HepG2 (cell line): ENCODE measurements at regions not wholly inside any gene's neighbourhood (a gene's known extent, or its start where the extent isn't known, plus 50 kb on each side); places are given as distances from the start of the nearest gene placed in this dataset.

Experiments
- ATAC-seq: fragments of 200-7000 bp; cut with Tn5 transposase; 3 replicates; pipeline ENCODE4 v1.9.1; 2020; ENCODE audit warnings: mild to moderate bottlenecking, moderate library complexity
- BruUV-seq: library from RNA; stranded (reverse); fragments of 400-500 nt; replicated peaks from 2 replicates; lab custom pipeline; 2021; lab: Mats Ljungman, UMichigan
- CTCF ChIA-PET: fragments of 300-600 bp; formaldehyde crosslinking; extraction: SDS; loops from one replicate; lab custom pipeline; 2021; ENCODE audit warnings: low total read pairs, inconsistent platforms, low intra/inter-chr PET ratio; lab: Yijun Ruan, JAX
- POLR2A ChIA-PET: fragments of 350-600 bp; sonication (Branson Sonifier 250); formaldehyde crosslinking; loops from one replicate; lab custom pipeline; 2020; ENCODE audit warnings: antibody characterized with exemption, inconsistent platforms; lab: Yijun Ruan, JAX
- DNase-seq: peaks from one replicate; pipeline ENCODE4 v3.0.0-alpha.2; 2015; ENCODE audit warnings: low spot score
- FAIRE-seq: peaks from 3 replicates; lab custom pipeline; 2011; peaks lifted over from hg19 to GRCh38; lab: Jason Lieb, UNC
- H2AFZ ChIP-seq: one replicate; pipeline ENCODE4 v1.6.1; 2011; ENCODE audit warnings: low read length, inconsistent platforms
- H3K27ac ChIP-seq: fragments of 300-600 bp; 3 replicates; pipeline ENCODE4 v1.8.0; 2011; ENCODE audit warnings: mixed run types, mild to moderate bottlenecking, mixed read lengths, low read length, inconsistent platforms; ENCODE audit not compliant: insufficient read depth; ENCODE audit errors: extremely low read length
- H3K27me3 ChIP-seq, 2 experiments: fragments of 200-600 bp in 1 of 2; 2 replicates in 1 of 2; 3 replicates in 1 of 2; pipeline versions ENCODE4 v1.6.0 to v1.8.0; 2011; ENCODE audit warnings: low read length in 2 of 2, mild to moderate bottlenecking in 2 of 2, moderate library complexity in 2 of 2, inconsistent platforms in 1 of 2; ENCODE audit not compliant: insufficient read depth in 2 of 2, control insufficient read depth in 1 of 2
- H3K36me3 ChIP-seq, 2 experiments: fragments of 200-600 bp in 1 of 2; replicated peaks in 1 of 2; 2 replicates in 1 of 2; 3 replicates in 1 of 2; pipeline versions ENCODE4 v1.5.1 to v1.8.0; 2011; ENCODE audit warnings: low read length in 2 of 2, inconsistent platforms in 1 of 2; ENCODE audit not compliant: insufficient read depth in 2 of 2, control insufficient read depth in 1 of 2
- H3K4me1 ChIP-seq: 2 replicates; pipeline ENCODE4 v1.5.1; 2012; ENCODE audit warnings: low read length, inconsistent platforms; ENCODE audit not compliant: insufficient read depth
- H3K4me2 ChIP-seq: 2 replicates; pipeline ENCODE4 v1.6.0; 2011; ENCODE audit warnings: low read depth, low read length, inconsistent platforms
- H3K4me3 ChIP-seq, 3 experiments: fragments of 200-600 bp in 1 of 3; sonication (generic), shearing (Covaris generic) in 1 of 3; replicated peaks in 1 of 3; 2 replicates each; pipeline ENCODE4 v1.5.1; 2011 to 2016; ENCODE audit warnings: low read length in 3 of 3, inconsistent platforms in 2 of 3, low read depth in 2 of 3, mild to moderate bottlenecking in 2 of 3, control low read depth in 1 of 3, mixed read lengths in 1 of 3; ENCODE audit not compliant: insufficient read depth in 1 of 3
- H3K79me2 ChIP-seq: one replicate; pipeline ENCODE4 v1.6.1; 2011; ENCODE audit warnings: low read length, inconsistent platforms; ENCODE audit not compliant: insufficient read depth
- H3K9ac ChIP-seq: 2 replicates; pipeline ENCODE4 v1.6.0; 2011; ENCODE audit warnings: mild to moderate bottlenecking, low read depth, low read length, inconsistent platforms; ENCODE audit not compliant: insufficient read depth
- H3K9me3 ChIP-seq: 2 replicates; pipeline ENCODE4 v1.5.1; 2012; ENCODE audit warnings: mild to moderate bottlenecking, low read length
- H4K20me1 ChIP-seq: 2 replicates; pipeline ENCODE4 v1.6.0; 2011; ENCODE audit warnings: inconsistent platforms, mild to moderate bottlenecking, low read length, moderate library complexity; ENCODE audit not compliant: insufficient read depth
- BHLHE40 ChIP-seq: IDR thresholded peaks from 2 replicates; pipeline ENCODE4 v1.6.1; 2011; ENCODE audit warnings: low read length, improper control_type of control experiment
- HNF4G ChIP-seq, 2 experiments: sonication (generic) in 1 of 2; formaldehyde crosslinking in 1 of 2; IDR thresholded peaks; 2 replicates each; pipeline versions ENCODE4 v1.4.0 to v1.6.1; 2011 to 2020; ENCODE audit warnings: borderline replicate concordance in 2 of 2, low read depth in 2 of 2, mild to moderate bottlenecking in 2 of 2, low read length in 1 of 2, missing genetic modification reagents in 1 of 2, moderate library complexity in 1 of 2
- KLF12 ChIP-seq: sonication (generic); formaldehyde crosslinking; IDR thresholded peaks from 2 replicates; pipeline ENCODE4 v1.4.0; 2020; ENCODE audit warnings: missing genetic modification reagents, borderline replicate concordance
- NFIB ChIP-seq: sonication (generic); formaldehyde crosslinking; IDR thresholded peaks from 2 replicates; pipeline ENCODE4 v1.9.0; 2021; ENCODE audit warnings: missing genetic modification reagents, mild to moderate bottlenecking, borderline replicate concordance
- SOX13 ChIP-seq, 3 experiments: fragments of 450-650 bp in 1 of 3; sonication (generic) in 1 of 3; formaldehyde crosslinking in 1 of 3; IDR thresholded peaks in 2 of 3; conservative IDR thresholded peaks in 1 of 3; 2 replicates each; pipeline versions ENCODE4 v1.5.0 to v1.6.1; 2016 to 2020; ENCODE audit warnings: antibody characterized with exemption in 1 of 3, mild to moderate bottlenecking in 1 of 3, missing compliant biosample characterization in 1 of 3, missing genetic modification reagents in 1 of 3, moderate library complexity in 1 of 3
- SRSF4 ChIP-seq: fragments of 200-400 bp; formaldehyde crosslinking; IDR thresholded peaks from one replicate; pipeline ENCODE4 v1.6.1; 2018; ENCODE audit warnings: mild to moderate bottlenecking, low read depth, low read length, moderate library complexity; ENCODE audit not compliant: poor library complexity, severe bottlenecking
- TMF1 ChIP-seq: sonication (generic); formaldehyde crosslinking; IDR thresholded peaks from 2 replicates; pipeline ENCODE4 v1.8.1; 2022; ENCODE audit warnings: low read depth, missing genetic modification reagents
- ZNF607 ChIP-seq: sonication (generic); formaldehyde crosslinking; IDR thresholded peaks from 2 replicates; pipeline ENCODE4 v1.5.1; 2020; ENCODE audit warnings: missing genetic modification reagents, mild to moderate bottlenecking, borderline replicate concordance
- ZNF672 ChIP-seq: sonication (generic); formaldehyde crosslinking; IDR thresholded peaks from 2 replicates; pipeline ENCODE4 v1.8.1; 2022; ENCODE audit warnings: missing genetic modification reagents
- WGBS: methylation state at CpG from one replicate; pipeline ENCODE4 v1.1.6; 2017; ENCODE audit warnings: low lambda C conversion rate; 5-methylcytosine and 5-hydroxymethylcytosine counted together
- in situ Hi-C: cut with HindIII; loops from 2 replicates; pipeline ENCODE4 v1.10.0; 2017; ENCODE audit warnings: low pct_unique_long_range_greater_than_20kb; ENCODE audit not compliant: extremely low pct_ligation_motif_present
- intact Hi-C: fragments of 100-400 bp; cut with micrococcal nuclease; formaldehyde crosslinking; loops from one replicate; pipeline ENCODE4 v1.10.0; 2022; ENCODE audit not compliant: unreplicated experiment
- TF ChIP-seq, protein P1 (sequence below): sonication (generic); formaldehyde crosslinking; IDR thresholded peaks from 2 replicates; pipeline ENCODE4 v1.5.1; 2020; ENCODE audit warnings: mild to moderate bottlenecking, missing genetic modification reagents, moderate library complexity
- TF ChIP-seq, protein P2 (sequence below): sonication (generic); formaldehyde crosslinking; IDR thresholded peaks from 2 replicates; pipeline ENCODE4 v1.5.1; 2020; ENCODE audit warnings: missing genetic modification reagents, mild to moderate bottlenecking, borderline replicate concordance

DNA sequence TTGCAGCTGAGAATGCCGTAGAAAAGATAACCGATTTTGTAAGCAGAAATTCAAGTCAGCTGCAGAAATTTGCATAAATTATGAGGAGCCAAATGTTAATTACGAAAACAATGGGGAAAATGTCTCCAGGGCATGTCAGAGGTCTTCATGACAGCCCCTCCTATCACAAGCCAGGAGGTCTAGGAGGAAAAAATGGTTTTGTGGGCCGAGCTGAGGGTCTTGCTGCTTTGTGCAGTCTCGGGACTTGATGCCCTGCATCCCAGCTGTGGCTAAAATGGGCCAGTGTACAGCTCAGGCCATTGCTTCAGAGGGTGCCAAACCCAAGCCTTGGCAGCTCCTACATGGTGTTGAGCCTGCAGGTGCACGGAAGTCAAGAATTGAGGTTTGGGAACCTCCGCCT, 131.2 kb upstream of the PDE3A start:
- TF ChIP-seq BHLHE40 (no peak), TMF1 (CRISPR knock-in tag) (no peak)
- no peaks in the 10 kb centered on the region for H3K79me2 ChIP-seq
- FAIRE-seq (no peak), DNase-seq (no peak), ATAC-seq (no peak)
- H3K36me3 ChIP-seq = no peaks in the 10 kb centered on the region
- intact Hi-C loops = no loop called here
- no peak overlapping the region for H3K9ac ChIP-seq
- H2AFZ ChIP-seq = no peak overlapping the region
- no peaks in the 10 kb centered on the region for H3K4me1 ChIP-seq
- no peak overlapping the region for H3K4me3 ChIP-seq
- in situ Hi-C loops = no loop called here
- ChIA-PET POLR2A (no interaction called here), CTCF (no interaction called here)
- peaks cover 50% of the 10 kb centered on the region for H3K9me3 ChIP-seq
- H3K27ac ChIP-seq = no peak overlapping the region
- H3K4me2 ChIP-seq = no peak overlapping the region
- no TSS peak for BruUV-seq
- 43% methylated on average over 4 of the region's 7 CpGs for WGBS
- no peaks in the 10 kb centered on the region for H3K27me3 ChIP-seq
- no peaks in the 10 kb centered on the region for H4K20me1 ChIP-seq

DNA sequence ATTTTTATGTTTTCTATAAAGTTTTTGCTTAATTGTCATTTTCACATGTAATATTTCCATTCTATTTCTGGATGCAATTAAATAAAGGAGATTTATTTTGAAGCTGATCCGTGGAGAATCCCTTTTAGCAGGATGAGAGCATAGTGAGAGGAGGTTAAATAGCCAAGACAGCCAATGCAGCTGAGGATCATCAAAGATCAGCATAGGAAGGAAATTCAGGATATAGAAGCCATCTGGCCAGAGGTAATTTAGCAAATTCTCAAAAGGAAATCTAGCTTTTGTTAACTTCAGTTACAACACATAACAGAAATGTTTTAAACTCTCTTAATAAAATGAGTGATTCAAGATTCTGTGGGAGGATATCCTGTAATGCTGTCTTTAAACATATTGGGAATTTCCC, 122.8 kb upstream of the PDE3A start:
- in situ Hi-C loops = no loop called here
- no TSS peak for BruUV-seq
- ChIA-PET POLR2A (no interaction called here), CTCF (no interaction called here)
- 2% methylated on average over 1 of the region's 1 CpG for WGBS
- Histone ChIP-seq H3K4me3 (no peak overlapping the region), H3K4me1 (no peaks in the 10 kb centered on the region), H3K9ac (no peak overlapping the region), H3K36me3 (no peaks in the 10 kb centered on the region), H4K20me1 (no peaks in the 10 kb centered on the region), H3K27ac (no peak overlapping the region), H3K9me3 (peaks cover 25% of the 10 kb centered on the region), H3K79me2 (no peaks in the 10 kb centered on the region), H3K27me3 (no peaks in the 10 kb centered on the region), H3K4me2 (no peak overlapping the region), H2AFZ (no peak overlapping the region)
- intact Hi-C loops = no loop called here
- ATAC-seq = no peak
- no peak for DNase-seq
- FAIRE-seq = no peak
- TF ChIP-seq KLF12 (no peak), SRSF4 (no peak), ZNF672 (no peak), HNF4G (IDR thresholded peaks at IDR 0.05; ENCODE audit: borderline replicate concordance, low read depth, low read length) (no peak), HNF4G (CRISPR knock-in tag; IDR thresholded peaks at IDR 0.05; ENCODE audit: borderline replicate concordance, low read depth) (no peak), ZNF607 (CRISPR knock-in tag) (no peak), NFIB (CRISPR knock-in tag) (no peak), SOX13 (IDR thresholded peaks at IDR 0.05) (no peak), SOX13 (CRISPR knock-in tag; conservative IDR thresholded peaks at IDR 0.05 in 1 of 2, IDR thresholded peaks at IDR 0.05 in 1 of 2) (no peak)
- TF ChIP-seq, protein P1, sequence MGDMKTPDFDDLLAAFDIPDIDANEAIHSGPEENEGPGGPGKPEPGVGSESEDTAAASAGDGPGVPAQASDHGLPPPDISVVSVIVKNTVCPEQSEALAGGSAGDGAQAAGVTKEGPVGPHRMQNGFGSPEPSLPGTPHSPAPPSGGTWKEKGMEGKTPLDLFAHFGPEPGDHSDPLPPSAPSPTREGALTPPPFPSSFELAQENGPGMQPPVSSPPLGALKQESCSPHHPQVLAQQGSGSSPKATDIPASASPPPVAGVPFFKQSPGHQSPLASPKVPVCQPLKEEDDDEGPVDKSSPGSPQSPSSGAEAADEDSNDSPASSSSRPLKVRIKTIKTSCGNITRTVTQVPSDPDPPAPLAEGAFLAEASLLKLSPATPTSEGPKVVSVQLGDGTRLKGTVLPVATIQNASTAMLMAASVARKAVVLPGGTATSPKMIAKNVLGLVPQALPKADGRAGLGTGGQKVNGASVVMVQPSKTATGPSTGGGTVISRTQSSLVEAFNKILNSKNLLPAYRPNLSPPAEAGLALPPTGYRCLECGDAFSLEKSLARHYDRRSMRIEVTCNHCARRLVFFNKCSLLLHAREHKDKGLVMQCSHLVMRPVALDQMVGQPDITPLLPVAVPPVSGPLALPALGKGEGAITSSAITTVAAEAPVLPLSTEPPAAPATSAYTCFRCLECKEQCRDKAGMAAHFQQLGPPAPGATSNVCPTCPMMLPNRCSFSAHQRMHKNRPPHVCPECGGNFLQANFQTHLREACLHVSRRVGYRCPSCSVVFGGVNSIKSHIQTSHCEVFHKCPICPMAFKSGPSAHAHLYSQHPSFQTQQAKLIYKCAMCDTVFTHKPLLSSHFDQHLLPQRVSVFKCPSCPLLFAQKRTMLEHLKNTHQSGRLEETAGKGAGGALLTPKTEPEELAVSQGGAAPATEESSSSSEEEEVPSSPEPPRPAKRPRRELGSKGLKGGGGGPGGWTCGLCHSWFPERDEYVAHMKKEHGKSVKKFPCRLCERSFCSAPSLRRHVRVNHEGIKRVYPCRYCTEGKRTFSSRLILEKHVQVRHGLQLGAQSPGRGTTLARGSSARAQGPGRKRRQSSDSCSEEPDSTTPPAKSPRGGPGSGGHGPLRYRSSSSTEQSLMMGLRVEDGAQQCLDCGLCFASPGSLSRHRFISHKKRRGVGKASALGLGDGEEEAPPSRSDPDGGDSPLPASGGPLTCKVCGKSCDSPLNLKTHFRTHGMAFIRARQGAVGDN (CRISPR knock-in tag) = no peak
- TF ChIP-seq, protein P2, sequence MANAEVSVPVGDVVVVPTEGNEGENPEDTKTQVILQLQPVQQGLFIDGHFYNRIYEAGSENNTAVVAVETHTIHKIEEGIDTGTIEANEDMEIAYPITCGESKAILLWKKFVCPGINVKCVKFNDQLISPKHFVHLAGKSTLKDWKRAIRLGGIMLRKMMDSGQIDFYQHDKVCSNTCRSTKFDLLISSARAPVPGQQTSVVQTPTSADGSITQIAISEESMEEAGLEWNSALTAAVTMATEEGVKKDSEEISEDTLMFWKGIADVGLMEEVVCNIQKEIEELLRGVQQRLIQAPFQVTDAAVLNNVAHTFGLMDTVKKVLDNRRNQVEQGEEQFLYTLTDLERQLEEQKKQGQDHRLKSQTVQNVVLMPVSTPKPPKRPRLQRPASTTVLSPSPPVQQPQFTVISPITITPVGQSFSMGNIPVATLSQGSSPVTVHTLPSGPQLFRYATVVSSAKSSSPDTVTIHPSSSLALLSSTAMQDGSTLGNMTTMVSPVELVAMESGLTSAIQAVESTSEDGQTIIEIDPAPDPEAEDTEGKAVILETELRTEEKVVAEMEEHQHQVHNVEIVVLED (CRISPR knock-in tag) = no peak
